Chondrocyte (in vitro differentiated cells): ENCODE measurements at regions not wholly inside any gene's neighbourhood (a gene's known extent, or its start where the extent isn't known, plus 50 kb on each side); places are given as distances from the start of the nearest gene placed in this dataset.
A peak's percentile ranks its signal among the peaks of the same experiment; 100 is the strongest.

Source experiments
- DNase-seq: peaks from one replicate; pipeline ENCODE4 v3.0.0; 2021; ENCODE audit warnings: mixed read lengths, low spot score
- H3K27ac Mint-ChIP-seq: one replicate; pipeline ENCODE4 v1.8.0; 2021; ENCODE audit warnings: mild to moderate bottlenecking, moderate library complexity, mixed read lengths; ENCODE audit not compliant: unreplicated experiment
- H3K27me3 Mint-ChIP-seq: 2 replicates; pipeline ENCODE4 v1.8.0; 2021; ENCODE audit warnings: low read depth, mixed read lengths
- H3K36me3 Mint-ChIP-seq: 2 replicates; pipeline ENCODE4 v1.8.0; 2021; ENCODE audit warnings: low read depth, mixed read lengths
- H3K4me1 Mint-ChIP-seq: 2 replicates; pipeline ENCODE4 v1.8.0; 2021; ENCODE audit warnings: low read depth, mild to moderate bottlenecking, mixed read lengths
- H3K4me3 Mint-ChIP-seq: one replicate; pipeline ENCODE4 v1.8.0; 2021; ENCODE audit warnings: mild to moderate bottlenecking, moderate library complexity, mixed read lengths; ENCODE audit not compliant: unreplicated experiment
- H3K9me3 Mint-ChIP-seq: 2 replicates; pipeline ENCODE4 v1.8.0; 2021; ENCODE audit warnings: low read depth, mixed read lengths
- CTCF ChIP-seq: fragments of 200-600 bp; sonication (generic); IDR thresholded peaks from 2 replicates; pipeline ENCODE4 v1.5.0; 2021; ENCODE audit warnings: antibody characterized with exemption, mild to moderate bottlenecking, moderate library complexity

- no peaks in the 10 kb centered on the region for H3K36me3 Mint-ChIP-seq
- H3K9me3 Mint-ChIP-seq = peaks cover 8% of the 10 kb centered on the region
- H3K4me3 Mint-ChIP-seq = no peak overlapping the region
- H3K27me3 Mint-ChIP-seq = no peaks in the 10 kb centered on the region
- DNase-seq = no peak
- H3K27ac Mint-ChIP-seq = no peak overlapping the region
- no peaks in the 10 kb centered on the region for H3K4me1 Mint-ChIP-seq
- no peak for TF ChIP-seq CTCF
Measured at GRCh38 chr4:134798573-134798972, 597.0 kb upstream of the PABPC4L start.

- Mint-ChIP-seq H3K4me1 (no peaks in the 10 kb centered on the region), H3K9me3 (peaks cover 37% of the 10 kb centered on the region), H3K4me3 (no peak overlapping the region), H3K36me3 (peaks cover 5% of the 10 kb centered on the region), H3K27me3 (no peaks in the 10 kb centered on the region), H3K27ac (no peak overlapping the region)
- no peak for DNase-seq
- TF ChIP-seq CTCF = no peak
Measured at GRCh38 chr4:134787315-134787714, 585.7 kb upstream of the PABPC4L start.

GRCh38 chr4:134780244-134780643, 578.7 kb upstream of the PABPC4L start:
- H3K4me3 Mint-ChIP-seq = no peak overlapping the region
- TF ChIP-seq CTCF = no peak
- peaks cover 3% of the 10 kb centered on the region for H3K36me3 Mint-ChIP-seq
- H3K9me3 Mint-ChIP-seq = peaks cover 17% of the 10 kb centered on the region
- H3K27ac Mint-ChIP-seq = no peak overlapping the region
- no peak for DNase-seq
- no peaks in the 10 kb centered on the region for H3K4me1 Mint-ChIP-seq
- no peaks in the 10 kb centered on the region for H3K27me3 Mint-ChIP-seq

GRCh38 chr4:134777606-134778005, 576.0 kb upstream of the PABPC4L start:
- no peaks in the 10 kb centered on the region for H3K4me1 Mint-ChIP-seq
- H3K4me3 Mint-ChIP-seq = no peak overlapping the region
- no peak for DNase-seq
- no peaks in the 10 kb centered on the region for H3K36me3 Mint-ChIP-seq
- peaks cover 9% of the 10 kb centered on the region for H3K9me3 Mint-ChIP-seq
- no peaks in the 10 kb centered on the region for H3K27me3 Mint-ChIP-seq
- peak; percentile 65 for TF ChIP-seq CTCF
- H3K27ac Mint-ChIP-seq = no peak overlapping the region

DNA sequence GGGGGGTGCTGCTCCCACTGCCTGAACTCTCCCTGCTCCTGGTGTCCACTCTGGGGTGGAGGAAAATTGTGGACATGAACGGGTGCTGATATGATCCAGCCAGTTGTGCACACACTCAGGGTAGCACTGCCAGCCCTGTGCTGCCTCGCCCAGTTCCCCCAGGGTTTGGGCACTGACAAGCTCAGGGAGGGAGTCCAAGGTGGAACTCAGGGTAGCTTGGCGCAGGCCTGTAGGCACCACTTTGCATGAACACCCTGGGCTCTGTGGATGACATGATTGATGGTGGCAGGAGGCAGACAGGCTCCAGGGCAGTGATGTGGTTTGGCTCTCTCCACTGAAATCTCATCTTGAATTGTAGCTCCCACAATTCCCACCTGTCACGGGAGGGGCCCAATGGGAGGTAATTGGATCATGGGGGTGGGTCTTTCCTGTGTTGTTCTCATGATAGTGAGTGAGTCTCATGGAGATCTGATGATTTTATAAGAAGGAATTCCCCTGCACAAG, 572.0 kb upstream of the PABPC4L start:
- no peaks in the 10 kb centered on the region for H3K27me3 Mint-ChIP-seq
- no peaks in the 10 kb centered on the region for H3K36me3 Mint-ChIP-seq

More for the DNA sequence above, 572.0 kb upstream of the PABPC4L start:
- DNase-seq = no peak
- no peaks in the 10 kb centered on the region for H3K4me1 Mint-ChIP-seq
- H3K9me3 Mint-ChIP-seq = peaks cover 9% of the 10 kb centered on the region
- H3K4me3 Mint-ChIP-seq = no peak overlapping the region
- no peak for TF ChIP-seq CTCF
- H3K27ac Mint-ChIP-seq = no peak overlapping the region
